Endometrium (tissue), 2 donors: ENCODE measurements at regions not wholly inside any gene's neighbourhood (a gene's known extent, or its start where the extent isn't known, plus 50 kb on each side); places are given as distances from the start of the nearest gene placed in this dataset.
A peak's percentile ranks its signal among the peaks of the same experiment; 100 is the strongest.
"Not testable (repeated sequence)": the region's sequence is repeated elsewhere in the genome, so short reads cannot be mapped to it uniquely, and the experiment has no call there.

ENCODE experiments used
- FAIRE-seq: peaks from 2 replicates; lab custom pipeline; 2012; peaks lifted over from hg19 to GRCh38; lab: Jason Lieb, UNC
- donor health status: control.
- donor health status: control.

- FAIRE-seq = not testable (repeated sequence)
Observed at GRCh38 chr13:63837701-63838100, 2422.1 kb upstream of the PCDH20 start.

- not testable (repeated sequence) for FAIRE-seq
Observed at GRCh38 chr13:63829609-63830008, 2414.0 kb upstream of the PCDH20 start.

- not testable (repeated sequence) for FAIRE-seq
Observed at GRCh38 chr13:63821785-63822184, 2406.1 kb upstream of the PCDH20 start.

- not testable (repeated sequence) for FAIRE-seq
Observed at GRCh38 chr13:63811428-63812004, 2395.9 kb upstream of the PCDH20 start.

- FAIRE-seq = not testable (repeated sequence)
Observed at GRCh38 chr13:63791134-63791533, 2375.5 kb upstream of the PCDH20 start.

- no peak for FAIRE-seq
Observed at GRCh38 chr13:63774133-63774532, 2358.5 kb upstream of the PCDH20 start.

- FAIRE-seq = no peak
Observed at GRCh38 chr13:63773476-63773875, 2357.8 kb upstream of the PCDH20 start.

- not testable (repeated sequence) for FAIRE-seq
Observed at GRCh38 chr13:63757683-63758082, 2342.0 kb upstream of the PCDH20 start.

- not testable (repeated sequence) for FAIRE-seq
Observed at GRCh38 chr13:63749857-63750256, 2334.2 kb upstream of the PCDH20 start.

GRCh38 chr13:63741814-63742101 is 2326.1 kb upstream of the PCDH20 start:
- not testable (repeated sequence) for FAIRE-seq

- no peak for FAIRE-seq
Observed at GRCh38 chr13:63741029-63741813, 2325.6 kb upstream of the PCDH20 start.

- not testable (repeated sequence) for FAIRE-seq
Observed at GRCh38 chr13:63739112-63739735, 2323.6 kb upstream of the PCDH20 start.

- FAIRE-seq = no peak
Observed at GRCh38 chr13:63737418-63737817, 2321.8 kb upstream of the PCDH20 start.

- no peak for FAIRE-seq
Observed at GRCh38 chr13:63731896-63732295, 2316.2 kb upstream of the PCDH20 start.

- not testable (repeated sequence) for FAIRE-seq
Observed at GRCh38 chr13:63712159-63712558, 2296.5 kb upstream of the PCDH20 start.

GRCh38 chr13:63706751-63707150 is 2291.1 kb upstream of the PCDH20 start:
- peak; percentile 45 for FAIRE-seq

GRCh38 chr13:63704521-63704920 is 2288.9 kb upstream of the PCDH20 start:
- no peak for FAIRE-seq

- no peak for FAIRE-seq
Observed at GRCh38 chr13:63700350-63700749, 2284.7 kb upstream of the PCDH20 start.

GRCh38 chr13:63699948-63700347 is 2284.3 kb upstream of the PCDH20 start:
- FAIRE-seq = no peak

GRCh38 chr13:63696055-63696454 is 2280.4 kb upstream of the PCDH20 start:
- FAIRE-seq = peak; percentile 91

- FAIRE-seq = no peak
Observed at GRCh38 chr13:63693696-63694095, 2278.0 kb upstream of the PCDH20 start.

GRCh38 chr13:63691474-63691873 is 2275.8 kb upstream of the PCDH20 start:
- FAIRE-seq = no peak

GRCh38 chr13:63690672-63691071 is 2275.0 kb upstream of the PCDH20 start:
- FAIRE-seq = no peak
